ENCODE measurements at regions not wholly inside any gene's neighbourhood (a gene's known extent, or its start where the extent isn't known, plus 50 kb on each side); places are given as distances from the start of the nearest gene placed in this dataset.

GRCh38 chr6:133693565-133693964 is 195.3 kb upstream of the TCF21 start:
- DNase-seq (ENCODE audit: low spot score) = no peak

- no peak for DNase-seq (ENCODE audit: low spot score)
Observed at GRCh38 chr6:133697185-133697584, 191.7 kb upstream of the TCF21 start.

GRCh38 chr6:133697666-133698065 is 191.2 kb upstream of the TCF21 start:
- DNase-seq (ENCODE audit: low spot score) = no peak

DNA sequence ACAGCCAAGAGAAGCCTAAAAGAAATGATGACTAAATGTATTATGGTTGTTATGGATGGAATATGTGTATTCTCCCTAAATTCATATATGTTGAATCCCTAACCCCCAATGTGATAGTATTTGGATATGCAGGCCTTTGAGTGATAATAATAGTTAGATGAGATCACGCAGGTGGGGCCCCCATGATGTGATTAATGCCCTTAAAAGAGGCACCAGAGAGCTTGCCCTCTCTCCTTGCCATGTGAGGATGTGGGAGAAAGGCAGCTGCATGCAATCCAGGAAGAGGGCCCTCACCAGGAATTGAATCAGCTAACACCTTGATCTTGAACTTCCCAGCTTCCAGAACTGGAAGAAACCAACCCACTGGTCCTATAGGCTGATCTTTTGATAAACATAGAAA is 190.6 kb upstream of the TCF21 start:
- no peak for DNase-seq (ENCODE audit: low spot score)

DNA sequence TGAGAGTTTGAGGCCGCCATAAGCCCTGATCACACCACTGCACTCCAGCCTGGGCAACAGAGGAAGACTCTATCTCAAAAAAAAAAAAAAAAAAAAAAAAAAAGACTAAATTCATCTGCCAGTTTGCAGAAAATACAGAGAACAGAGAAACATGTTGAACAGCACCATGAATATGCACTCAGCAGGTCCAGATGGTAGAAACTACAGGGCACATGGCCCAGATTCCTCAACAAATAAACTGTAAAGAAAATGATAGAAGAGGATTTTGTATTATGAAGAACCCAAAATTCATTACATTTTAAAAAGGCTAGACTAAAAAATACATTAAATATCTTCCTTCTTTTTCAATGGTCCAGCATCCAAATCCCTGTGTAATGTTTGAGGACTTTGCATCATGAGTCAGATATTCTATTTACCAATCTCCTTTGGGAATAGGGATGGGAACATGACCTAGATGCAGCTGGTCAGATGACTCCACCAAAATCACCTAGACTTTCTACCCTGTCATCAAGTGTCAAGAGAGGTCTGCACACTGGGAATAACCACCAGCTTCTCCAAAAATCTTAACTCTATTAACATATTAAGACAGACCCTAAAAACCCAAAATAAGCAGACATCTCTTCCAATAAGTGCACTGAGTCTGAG is 189.1 kb upstream of the TCF21 start:
- DNase-seq (ENCODE audit: low spot score) = no peak

DNA sequence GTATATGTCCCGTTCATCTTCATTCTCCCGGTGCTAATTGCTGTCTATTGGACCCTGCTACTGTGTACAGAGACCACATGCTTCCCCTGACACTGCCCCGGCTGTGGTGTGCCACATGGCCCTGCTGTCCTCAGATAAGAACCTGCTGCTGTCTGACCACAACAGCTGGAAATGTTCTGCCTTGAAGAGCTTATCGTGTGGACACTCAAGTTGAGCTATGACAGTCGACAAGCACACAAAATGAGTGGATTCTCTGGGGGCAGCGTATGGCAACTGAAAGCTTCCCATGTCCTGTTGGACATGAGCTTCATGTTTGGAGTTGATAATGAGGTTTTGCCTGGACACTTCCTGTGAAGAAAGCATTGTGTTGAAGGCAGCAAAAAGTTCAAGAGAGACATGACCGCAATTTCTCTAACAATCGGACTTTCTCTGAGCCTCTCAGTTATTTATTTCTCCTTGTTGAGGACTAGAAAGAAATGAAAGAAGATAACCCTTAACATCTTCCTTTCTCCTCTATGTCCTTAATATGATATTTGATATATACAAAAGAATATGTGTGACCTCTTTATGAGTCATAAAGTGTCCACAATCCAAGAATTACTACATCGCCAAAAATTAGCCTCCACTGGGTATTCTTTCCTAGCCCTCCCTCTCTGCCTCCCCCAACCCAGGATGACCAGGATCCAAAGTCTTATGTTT is 187.1 kb upstream of the TCF21 start:
- no peak for DNase-seq (ENCODE audit: low spot score)

- DNase-seq (ENCODE audit: low spot score) = peak; percentile 22
Observed at GRCh38 chr6:133704371-133704770, 184.5 kb upstream of the TCF21 start.

GRCh38 chr6:133705066-133705465 is 183.8 kb upstream of the TCF21 start:
- peak; percentile 49 for DNase-seq (ENCODE audit: low spot score)

- DNase-seq (ENCODE audit: low spot score) = no peak
Observed at GRCh38 chr6:133705731-133706130, 183.2 kb upstream of the TCF21 start.

DNA sequence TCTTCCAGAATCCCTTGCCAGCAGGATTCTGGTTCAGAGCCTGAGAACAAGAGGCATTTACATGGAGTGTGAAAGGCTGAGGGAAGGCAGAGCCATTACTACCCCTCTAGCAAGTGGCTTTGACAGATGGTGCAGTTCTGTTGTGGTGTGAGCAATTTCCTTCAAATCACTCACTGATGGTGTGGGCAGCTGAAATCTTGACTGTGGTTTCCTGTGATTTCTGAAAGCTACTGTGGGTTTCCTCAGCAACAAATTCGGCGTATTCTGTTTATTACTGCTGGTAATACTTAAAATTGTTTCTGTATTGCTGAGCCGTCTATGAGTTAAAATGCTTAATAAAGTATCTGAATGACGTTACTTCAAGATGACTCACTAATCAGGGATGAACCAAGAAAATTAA is 181.5 kb upstream of the TCF21 start:
- peak; percentile 73 for DNase-seq (ENCODE audit: low spot score)

DNA sequence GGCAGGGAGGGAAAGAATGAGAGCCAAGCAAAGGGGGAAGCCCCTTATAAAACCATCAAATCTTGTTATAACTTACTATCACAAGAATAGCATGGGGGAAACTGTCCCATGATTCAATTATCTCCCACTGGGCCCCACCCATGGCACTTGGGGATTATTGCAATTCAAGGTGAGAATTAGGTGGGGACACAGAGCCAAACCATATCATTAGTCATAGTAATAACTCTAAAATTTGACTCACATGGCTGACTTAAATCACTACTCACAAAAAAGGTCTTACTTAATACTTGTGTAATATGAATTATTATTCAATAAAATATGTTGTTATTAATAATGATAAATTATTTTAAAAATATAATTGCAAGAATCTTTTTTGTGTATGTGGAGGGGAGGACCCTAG is 178.1 kb upstream of the TCF21 start:
- no peak for DNase-seq (ENCODE audit: low spot score)

- DNase-seq (ENCODE audit: low spot score) = no peak
Observed at GRCh38 chr6:133715270-133715669, 173.6 kb upstream of the TCF21 start.

GRCh38 chr6:133724726-133725125 is 164.2 kb upstream of the TCF21 start:
- peak; percentile 32 for DNase-seq (ENCODE audit: low spot score)

GRCh38 chr6:133726188-133726587 is 162.7 kb upstream of the TCF21 start:
- no peak for DNase-seq (ENCODE audit: low spot score)

- no peak for DNase-seq (ENCODE audit: low spot score)
Observed at GRCh38 chr6:133730881-133731280, 158.0 kb upstream of the TCF21 start.

- DNase-seq (ENCODE audit: low spot score) = no peak
Observed at GRCh38 chr6:133740218-133740617, 148.7 kb upstream of the TCF21 start.

DNA sequence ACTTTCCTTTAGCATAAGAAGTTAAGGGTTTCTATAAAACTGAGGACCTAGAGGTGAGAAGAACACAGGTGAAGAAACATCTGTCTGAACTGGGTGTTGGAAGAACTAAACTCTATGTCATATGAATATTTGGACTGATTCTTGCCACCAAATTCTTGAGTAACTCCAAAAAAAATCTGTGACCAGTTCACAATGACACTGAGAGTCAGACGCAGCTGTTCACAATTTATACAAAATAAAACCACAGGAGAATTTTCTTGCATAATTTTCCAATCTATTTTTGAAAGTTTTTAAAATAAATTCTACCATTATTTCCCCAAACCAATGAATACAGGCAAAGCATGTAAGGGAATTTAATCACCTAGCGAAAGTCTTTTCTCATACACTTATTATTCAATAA is 148.1 kb upstream of the TCF21 start:
- DNase-seq (ENCODE audit: low spot score) = no peak

DNA sequence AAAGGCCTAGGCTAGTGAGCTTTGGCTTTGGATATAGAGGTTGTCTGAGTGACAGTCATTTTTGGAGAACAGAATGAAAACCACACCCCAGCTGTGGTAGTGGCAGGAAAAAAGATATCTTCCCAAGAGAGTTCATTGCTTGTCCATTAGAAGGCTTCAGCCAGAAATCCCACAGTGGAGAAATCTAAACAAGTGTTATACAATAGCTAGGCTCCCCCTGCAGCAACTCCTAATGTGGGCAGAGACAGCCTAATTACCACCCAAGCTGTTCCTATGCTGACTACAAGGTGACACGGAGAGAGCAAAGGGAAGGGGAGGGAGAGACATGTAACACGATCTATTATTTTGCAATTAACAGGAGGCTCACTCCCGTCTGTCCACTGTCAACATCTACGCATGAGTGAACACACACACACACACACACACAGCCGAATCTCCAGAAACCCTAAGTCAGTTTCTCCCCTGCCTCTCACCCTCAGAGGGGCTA is 147.5 kb upstream of the TCF21 start:
- no peak for DNase-seq (ENCODE audit: low spot score)

- DNase-seq (ENCODE audit: low spot score) = no peak
Observed at GRCh38 chr6:133743621-133744020, 145.3 kb upstream of the TCF21 start.

GRCh38 chr6:133746417-133746770 is 142.5 kb upstream of the TCF21 start:
- DNase-seq (ENCODE audit: low spot score) = no peak

DNA sequence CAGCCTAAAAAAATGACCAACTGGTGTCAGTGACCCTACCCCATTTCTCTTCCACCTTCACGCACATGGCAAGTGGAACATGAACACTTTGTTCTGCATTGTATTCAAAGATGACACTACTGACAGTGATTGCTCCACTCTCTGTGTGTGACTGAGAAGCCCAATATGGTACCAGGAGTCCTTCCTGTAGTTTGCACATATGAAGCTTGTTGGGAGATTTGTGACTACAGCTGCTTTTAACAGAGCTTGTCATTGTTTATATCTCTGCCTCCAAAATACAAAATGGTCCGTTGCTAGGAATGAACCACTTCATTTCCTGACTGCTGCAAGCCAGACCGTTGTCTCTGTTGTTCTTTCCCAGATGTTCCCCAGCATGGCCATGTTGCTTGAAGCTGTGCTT is 140.3 kb upstream of the TCF21 start:
- DNase-seq (ENCODE audit: low spot score) = no peak

GRCh38 chr6:133749427-133749826 is 139.5 kb upstream of the TCF21 start:
- no peak for DNase-seq (ENCODE audit: low spot score)

DNA sequence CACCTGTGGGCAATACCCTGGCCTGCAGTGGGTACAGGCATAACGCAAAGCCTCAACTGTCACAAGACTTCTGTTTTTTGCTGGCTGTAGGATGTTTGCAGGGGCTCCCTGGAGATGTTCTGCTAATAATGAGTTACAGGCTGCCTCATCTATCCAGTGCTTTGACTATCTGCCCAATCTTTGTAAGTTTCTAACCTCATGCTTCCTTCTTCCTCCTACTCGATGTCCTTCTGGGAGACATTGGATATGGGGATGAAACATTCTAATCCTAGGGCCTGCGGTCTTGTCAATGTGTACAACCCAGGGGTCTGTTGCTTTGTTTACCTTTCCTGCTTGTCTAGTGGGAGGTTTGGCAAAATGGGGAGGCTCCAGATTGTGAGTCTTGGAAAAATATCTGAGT is 136.8 kb upstream of the TCF21 start:
- DNase-seq (ENCODE audit: low spot score) = no peak

- DNase-seq (ENCODE audit: low spot score) = no peak
Observed at GRCh38 chr6:133753756-133754155, 135.2 kb upstream of the TCF21 start.
